ENCODE measurements at regions not wholly inside any gene's neighbourhood (a gene's known extent, or its start where the extent isn't known, plus 50 kb on each side); places are given as distances from the start of the nearest gene placed in this dataset.

DNA sequence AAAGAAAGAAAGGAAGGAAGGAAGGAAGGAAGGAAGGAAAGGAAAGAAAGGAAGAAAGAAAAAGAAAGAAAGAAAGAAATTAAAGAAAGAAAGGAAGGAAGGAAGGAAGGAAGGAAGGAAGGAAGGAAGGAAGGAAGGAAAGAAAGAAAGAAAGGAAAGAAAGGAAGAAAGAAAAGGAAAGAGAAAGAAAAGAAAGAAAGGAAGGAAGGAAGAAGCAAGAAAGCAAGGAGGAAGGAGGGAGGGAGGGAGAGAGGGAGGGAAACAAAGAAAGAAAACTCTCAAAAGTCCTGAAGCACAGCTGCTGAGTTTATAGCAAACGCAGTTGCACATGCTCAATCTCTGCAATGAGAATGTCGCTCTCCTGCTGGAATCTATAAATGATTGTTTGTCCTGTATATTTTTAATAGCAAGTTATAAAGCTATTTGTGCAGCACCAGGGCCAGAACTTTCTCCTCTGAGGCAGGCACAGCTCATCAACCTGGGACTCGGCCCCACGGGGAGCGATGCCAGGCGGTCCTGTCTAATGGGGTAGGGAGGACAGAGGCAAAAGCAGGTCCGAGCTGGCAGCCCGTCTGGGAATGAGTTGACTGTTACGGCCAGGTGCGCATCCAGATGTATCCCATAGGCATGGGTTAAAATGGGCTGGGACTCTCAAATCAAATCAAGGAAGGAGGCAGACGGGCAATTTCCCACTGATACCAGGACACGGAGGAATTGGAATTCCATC, 118.0 kb upstream of the PFKP start:
- peak overlapping the region; percentile 83 for H3K27ac Mint-ChIP-seq
- intact Hi-C loops (cut with DNase I, micrococcal nuclease), result no loop called here
- ChIA-PET POLR2A (interaction anchor here (1.2 kb wide), 1 partner anchor 52 kb away, joined by 3 read pairs; no protein-coding TSS in a partner anchor), CTCF (interaction anchor here (0.9 to 1.3 kb wide), 2 partner anchors 19 to 23 kb away, joined by 3 to 4 read pairs; no protein-coding TSS in a partner anchor)
- peaks cover 42% of the 10 kb centered on the region for H3K4me1 Mint-ChIP-seq
- no peak overlapping the region for H3K4me3 Mint-ChIP-seq
- DNase-seq (no peak), ATAC-seq (no peak)
- peaks cover 3% of the 10 kb centered on the region for H3K9me3 Mint-ChIP-seq (ENCODE audit: low read depth)
- peaks cover 32% of the 10 kb centered on the region for H3K27me3 Mint-ChIP-seq
- no peaks in the 10 kb centered on the region for H3K36me3 Mint-ChIP-seq (ENCODE audit: low read depth)

DNA sequence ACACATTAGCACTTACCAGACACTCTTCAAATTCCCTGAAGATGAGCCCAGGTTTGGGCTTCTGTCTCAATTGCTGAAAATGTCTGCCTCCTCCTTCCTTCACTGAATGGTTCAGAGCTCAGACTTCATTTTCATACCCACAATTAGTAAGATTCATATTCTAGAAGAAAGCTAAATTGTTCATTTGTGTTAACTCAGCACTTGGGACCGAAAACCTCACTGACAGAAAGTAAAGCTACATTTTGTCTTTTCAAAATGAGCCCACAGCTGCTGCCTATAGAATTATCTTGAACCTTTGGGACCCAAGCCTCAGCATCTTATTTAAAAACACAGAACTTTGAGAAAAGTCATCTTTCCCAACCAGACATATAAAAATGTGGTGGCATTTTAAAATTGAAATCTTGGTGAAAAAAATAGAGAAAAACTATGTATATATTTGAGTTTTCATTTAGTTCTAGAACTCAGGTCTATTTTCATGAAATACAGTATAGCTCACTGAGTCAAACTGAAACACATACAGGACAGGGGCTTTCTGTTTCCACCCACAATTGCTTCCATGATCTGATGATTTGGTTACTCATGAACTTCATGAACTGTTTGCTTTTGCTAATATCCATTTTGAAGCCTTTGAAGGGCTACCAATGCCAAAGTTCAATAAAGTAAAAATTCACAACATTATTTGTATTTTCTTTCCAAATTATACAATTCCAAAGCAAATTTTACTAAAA, 119.1 kb upstream of the PFKP start:
- intact Hi-C loops (cut with DNase I, micrococcal nuclease), result loop anchor here in 1 of 2 experiments (1.0 kb wide), 2 partner anchors 51 to 147 kb away; no protein-coding TSS in a partner anchor
- POLR2A ChIA-PET, result interaction anchor here (0.6 kb wide), 1 partner anchor 147 kb away, joined by 4 read pairs; no protein-coding TSS in a partner anchor
- H3K27ac Mint-ChIP-seq, result peak overlapping the region; percentile 61
- ATAC-seq, result peak; percentile 46
- no peaks in the 10 kb centered on the region for H3K9me3 Mint-ChIP-seq (ENCODE audit: low read depth)
- peak; percentile 44 for DNase-seq
- no peak overlapping the region for H3K4me3 Mint-ChIP-seq
- H3K27me3 Mint-ChIP-seq, result peaks cover 28% of the 10 kb centered on the region
- H3K36me3 Mint-ChIP-seq (ENCODE audit: low read depth), result no peaks in the 10 kb centered on the region
- CTCF ChIA-PET, result interaction anchor here (1.0 to 1.3 kb wide), 3 partner anchors 20 to 110 kb away, joined by 4 read pairs; no protein-coding TSS in a partner anchor
- peaks cover 42% of the 10 kb centered on the region for H3K4me1 Mint-ChIP-seq

DNA sequence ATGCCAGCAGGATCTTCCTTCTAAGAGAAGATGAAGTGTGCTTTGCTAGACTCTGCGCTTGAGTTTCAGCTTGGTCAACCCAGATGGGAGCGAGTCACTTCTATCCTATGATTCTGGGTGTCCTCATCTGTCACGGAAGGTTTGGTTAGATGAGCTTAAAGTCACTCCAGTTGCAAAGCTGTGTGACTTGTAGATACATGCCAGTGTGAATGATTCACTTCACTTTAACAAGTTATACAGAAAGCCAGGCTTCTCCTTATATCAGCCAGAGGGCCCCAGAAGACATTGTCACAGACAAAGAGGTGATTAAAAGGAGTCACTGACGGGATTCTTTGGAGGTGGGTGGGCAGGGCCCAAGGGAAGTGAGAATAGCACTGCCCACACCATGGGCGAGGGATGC, 122.6 kb upstream of the PFKP start:
- intact Hi-C loops (cut with DNase I, micrococcal nuclease), result no loop called here
- ChIA-PET POLR2A (no interaction called here), CTCF (no interaction called here)
- Mint-ChIP-seq H3K9me3 (ENCODE audit: low read depth) (no peaks in the 10 kb centered on the region), H3K4me1 (peaks cover 25% of the 10 kb centered on the region), H3K27ac (no peak overlapping the region), H3K27me3 (peaks cover 32% of the 10 kb centered on the region), H3K4me3 (no peak overlapping the region), H3K36me3 (ENCODE audit: low read depth) (no peaks in the 10 kb centered on the region)
- DNase-seq (no peak), ATAC-seq (no peak)

DNA sequence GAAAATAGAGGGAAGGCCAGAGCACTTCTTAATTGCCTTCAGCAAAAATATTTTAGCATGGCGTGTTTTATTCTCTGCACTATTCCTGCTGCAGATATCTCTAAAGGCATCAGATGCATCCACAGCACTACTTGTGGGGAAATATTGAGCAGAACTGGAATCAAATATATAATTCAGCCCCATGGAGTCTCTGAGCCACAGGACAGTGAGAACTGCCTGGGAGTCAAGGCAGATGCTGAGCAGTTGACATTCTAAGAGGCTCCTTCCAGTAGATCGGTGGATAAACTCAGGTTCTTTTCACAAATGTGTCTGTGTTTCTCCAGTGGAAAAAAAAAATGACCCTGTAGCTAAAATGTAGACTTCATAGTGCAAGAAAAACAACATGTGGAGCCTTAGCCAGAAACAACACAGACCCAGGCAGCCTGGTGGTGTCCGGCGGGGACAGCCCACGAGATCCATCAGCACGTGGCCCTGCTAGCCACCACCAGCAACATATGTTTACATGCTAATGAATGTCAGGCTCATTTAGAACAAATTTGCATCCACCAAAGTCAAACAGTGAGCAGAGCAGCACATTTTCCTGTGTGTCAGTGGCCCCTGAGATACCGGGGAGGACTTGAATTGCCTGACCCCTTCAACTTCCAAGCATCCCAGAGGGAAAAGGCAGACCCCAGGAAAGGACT, 123.3 kb upstream of the PFKP start:
- Mint-ChIP-seq H3K27ac (no peak overlapping the region), H3K4me1 (peaks cover 21% of the 10 kb centered on the region), H3K27me3 (peaks cover 37% of the 10 kb centered on the region), H3K36me3 (ENCODE audit: low read depth) (no peaks in the 10 kb centered on the region), H3K4me3 (no peak overlapping the region), H3K9me3 (ENCODE audit: low read depth) (no peaks in the 10 kb centered on the region)
- ChIA-PET CTCF (no interaction called here), POLR2A (no interaction called here)
- DNase-seq (no peak), ATAC-seq (no peak)
- intact Hi-C loops (cut with DNase I, micrococcal nuclease), result no loop called here

DNA sequence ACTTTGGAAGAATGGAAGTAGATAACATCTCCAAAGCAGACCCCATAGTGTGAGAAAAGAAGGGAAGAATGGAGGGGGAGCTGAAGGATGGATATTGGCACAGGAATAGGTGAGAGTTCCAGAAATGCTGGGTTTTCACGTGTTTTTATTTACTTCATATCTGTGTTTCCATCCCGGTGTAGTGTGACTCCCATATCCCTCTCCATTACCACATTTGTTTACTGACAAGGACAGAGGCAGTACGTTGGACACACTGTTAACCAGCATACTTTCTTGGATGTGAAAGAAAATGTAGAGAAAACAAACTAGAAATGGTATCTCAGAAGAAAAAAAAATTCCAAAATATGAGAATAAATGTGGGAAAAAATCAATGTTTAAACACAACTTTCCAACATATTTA, 124.4 kb upstream of the PFKP start:
- H3K4me3 Mint-ChIP-seq, result no peak overlapping the region
- ChIA-PET CTCF (no interaction called here), POLR2A (no interaction called here)
- H3K9me3 Mint-ChIP-seq (ENCODE audit: low read depth), result no peaks in the 10 kb centered on the region
- DNase-seq (no peak), ATAC-seq (no peak)
- H3K27me3 Mint-ChIP-seq, result peaks cover 44% of the 10 kb centered on the region
- H3K27ac Mint-ChIP-seq, result no peak overlapping the region
- H3K36me3 Mint-ChIP-seq (ENCODE audit: low read depth), result no peaks in the 10 kb centered on the region
- peaks cover 11% of the 10 kb centered on the region for H3K4me1 Mint-ChIP-seq
- intact Hi-C loops (cut with DNase I, micrococcal nuclease), result no loop called here

DNA sequence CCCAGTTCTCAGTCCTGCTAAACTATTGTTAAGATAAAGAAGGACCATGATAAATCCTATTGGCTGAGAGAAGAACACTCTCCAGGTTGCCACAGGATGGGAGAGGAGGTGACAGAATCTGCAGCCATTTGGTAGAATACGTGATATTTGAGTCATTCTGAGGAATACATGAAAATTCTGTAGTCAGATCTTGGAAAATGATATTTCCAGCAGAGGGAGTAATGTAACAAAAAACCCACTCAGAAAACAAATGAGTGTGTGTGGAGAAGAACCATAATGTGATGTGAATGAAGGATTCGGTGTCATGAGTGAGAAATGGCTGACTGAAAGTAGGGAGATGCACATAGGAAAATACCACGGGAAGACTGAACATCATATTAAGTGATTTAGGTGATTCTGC, 128.5 kb upstream of the PFKP start:
- H3K27ac Mint-ChIP-seq, result no peak overlapping the region
- intact Hi-C loops (cut with DNase I, micrococcal nuclease), result loop anchor here in 1 of 2 experiments (2.0 kb wide), 1 partner anchor 40 kb away; no protein-coding TSS in a partner anchor
- H3K4me1 Mint-ChIP-seq, result no peaks in the 10 kb centered on the region
- DNase-seq, result no peak
- H3K9me3 Mint-ChIP-seq (ENCODE audit: low read depth), result no peaks in the 10 kb centered on the region
- H3K36me3 Mint-ChIP-seq (ENCODE audit: low read depth), result no peaks in the 10 kb centered on the region
- ChIA-PET CTCF (no interaction called here), POLR2A (no interaction called here)
- ATAC-seq, result no peak
- peaks cover 37% of the 10 kb centered on the region for H3K27me3 Mint-ChIP-seq
- H3K4me3 Mint-ChIP-seq, result no peak overlapping the region

DNA sequence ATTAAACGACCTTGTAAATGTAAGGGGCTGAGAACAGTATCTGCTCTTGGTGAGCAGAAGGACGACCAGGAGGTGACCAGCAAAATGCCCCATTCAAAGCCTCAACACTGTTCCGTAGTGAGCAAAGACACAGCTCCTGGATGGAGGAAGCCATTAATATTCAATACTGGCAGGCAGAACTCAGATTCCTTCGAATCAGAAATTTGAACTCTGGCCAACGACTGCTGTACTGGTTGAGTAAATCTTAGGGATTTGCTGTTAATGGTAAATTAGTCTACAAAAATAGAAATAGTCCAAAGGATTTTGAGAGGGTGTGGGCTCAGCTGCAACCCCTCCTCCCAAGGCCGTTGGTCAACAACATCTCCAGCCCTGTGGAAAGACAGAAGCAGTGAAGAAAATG, 130.5 kb upstream of the PFKP start:
- ChIA-PET POLR2A (no interaction called here), CTCF (interaction anchor here (0.7 to 1.6 kb wide), 3 partner anchors 39 to 108 kb away, joined by 3 to 6 read pairs (median 3); no protein-coding TSS in a partner anchor)
- Mint-ChIP-seq H3K9me3 (ENCODE audit: low read depth) (no peaks in the 10 kb centered on the region), H3K36me3 (ENCODE audit: low read depth) (no peaks in the 10 kb centered on the region), H3K4me1 (no peaks in the 10 kb centered on the region), H3K4me3 (no peak overlapping the region), H3K27ac (no peak overlapping the region), H3K27me3 (peaks cover 35% of the 10 kb centered on the region)
- DNase-seq (no peak), ATAC-seq (no peak)
- intact Hi-C loops (cut with DNase I, micrococcal nuclease), result no loop called here

DNA sequence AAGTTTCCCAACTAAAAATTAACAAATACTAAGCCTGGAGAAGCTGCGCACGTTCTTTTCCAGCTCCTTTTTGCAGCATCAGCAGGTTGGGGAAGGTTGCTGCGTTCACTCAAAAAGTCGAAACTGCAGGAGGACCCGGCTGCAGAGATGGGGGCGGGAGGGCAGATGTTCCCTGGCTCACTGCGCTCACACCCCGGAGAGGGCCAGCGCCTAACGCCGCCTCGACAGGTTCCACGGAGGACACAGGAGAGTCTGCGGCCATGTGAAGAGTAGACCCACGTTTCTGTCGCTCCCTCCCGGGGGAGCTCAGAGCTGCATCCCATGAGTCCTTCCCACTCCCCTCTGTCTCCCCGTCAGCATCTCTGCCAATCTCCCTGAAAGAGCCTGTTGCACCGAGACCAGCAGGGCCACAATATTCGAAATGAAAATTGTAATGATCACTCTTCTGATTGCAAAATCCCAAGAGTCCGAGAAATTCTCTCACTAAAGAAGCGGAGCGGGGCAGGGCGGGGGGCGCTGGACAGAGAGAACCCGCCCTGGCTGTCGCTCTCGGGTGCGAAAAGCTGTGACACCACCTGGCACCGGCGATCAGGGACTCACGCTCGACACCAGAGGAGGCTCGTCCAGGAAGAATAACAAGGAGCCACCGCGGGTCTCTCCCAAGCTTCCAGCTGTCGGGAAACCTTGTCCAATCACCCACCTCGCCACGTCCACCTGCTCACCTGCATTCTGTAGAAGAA, 131.5 kb upstream of the PFKP start:
- no peak overlapping the region for H3K27ac Mint-ChIP-seq
- CTCF ChIA-PET, result interaction anchor here (0.6 to 1.1 kb wide), 2 partner anchors 42 to 109 kb away, joined by 3 to 4 read pairs; no protein-coding TSS in a partner anchor
- intact Hi-C loops (cut with DNase I, micrococcal nuclease), result loop anchor here in 1 of 2 experiments (2.0 kb wide), 1 partner anchor 21 kb away; no protein-coding TSS in a partner anchor
- DNase-seq, result no peak
- H3K27me3 Mint-ChIP-seq, result peaks cover 27% of the 10 kb centered on the region
- no peaks in the 10 kb centered on the region for H3K4me1 Mint-ChIP-seq
- ATAC-seq, result no peak
- no peak overlapping the region for H3K4me3 Mint-ChIP-seq
- POLR2A ChIA-PET, result no interaction called here
- no peaks in the 10 kb centered on the region for H3K36me3 Mint-ChIP-seq (ENCODE audit: low read depth)
- no peaks in the 10 kb centered on the region for H3K9me3 Mint-ChIP-seq (ENCODE audit: low read depth)

DNA sequence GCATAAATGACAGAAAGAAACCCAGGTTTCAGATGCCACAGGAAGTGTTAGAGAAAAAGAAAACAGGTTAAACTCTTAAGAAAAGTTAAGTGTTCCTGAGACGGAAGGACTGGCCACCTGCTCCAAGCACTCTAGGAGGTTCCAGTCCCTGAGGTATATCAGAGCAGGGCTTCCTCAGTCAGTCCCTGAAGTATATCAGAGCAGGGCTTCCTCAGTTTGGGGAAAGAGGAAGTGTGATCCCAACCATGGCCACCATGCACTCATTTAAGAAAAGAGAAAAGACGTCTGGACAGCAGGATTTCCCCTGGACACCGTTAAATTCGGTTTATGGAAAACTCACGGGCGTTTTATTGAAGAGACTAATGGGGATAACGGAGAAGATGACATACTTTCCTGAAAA, 133.4 kb upstream of the PFKP start:
- no peak for ATAC-seq
- peaks cover 20% of the 10 kb centered on the region for H3K27me3 Mint-ChIP-seq
- H3K36me3 Mint-ChIP-seq (ENCODE audit: low read depth), result no peaks in the 10 kb centered on the region
- H3K4me3 Mint-ChIP-seq, result no peak overlapping the region
- no peak overlapping the region for H3K27ac Mint-ChIP-seq
- H3K9me3 Mint-ChIP-seq (ENCODE audit: low read depth), result no peaks in the 10 kb centered on the region
- no peak for DNase-seq
- intact Hi-C loops (cut with DNase I, micrococcal nuclease), result loop anchor here in 1 of 2 experiments (2.0 kb wide), 1 partner anchor 19 kb away; no protein-coding TSS in a partner anchor
- H3K4me1 Mint-ChIP-seq, result no peaks in the 10 kb centered on the region
- CTCF ChIA-PET, result no interaction called here
- POLR2A ChIA-PET, result no interaction called here

DNA sequence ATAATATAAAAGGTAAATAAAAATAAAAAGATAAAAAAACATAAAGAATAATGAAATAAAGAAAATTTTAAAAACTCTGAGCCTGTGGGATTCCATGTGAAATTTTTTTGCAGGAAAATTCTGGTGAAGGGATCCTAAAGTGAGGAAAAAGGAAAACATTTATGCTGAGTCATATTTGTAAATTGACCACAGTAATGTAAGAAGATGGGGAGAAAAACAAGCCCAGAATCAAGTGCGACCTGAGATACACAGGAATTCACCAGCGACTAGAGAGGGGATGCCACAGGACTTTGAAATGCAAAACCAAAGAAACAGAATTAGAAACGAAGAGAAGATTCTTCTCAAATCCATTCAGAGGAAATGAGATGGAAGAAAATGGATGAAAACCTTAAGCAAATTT, 133.8 kb upstream of the PFKP start:
- Mint-ChIP-seq H3K4me1 (no peaks in the 10 kb centered on the region), H3K27ac (no peak overlapping the region), H3K36me3 (ENCODE audit: low read depth) (no peaks in the 10 kb centered on the region), H3K9me3 (ENCODE audit: low read depth) (no peaks in the 10 kb centered on the region), H3K27me3 (peaks cover 17% of the 10 kb centered on the region), H3K4me3 (no peak overlapping the region)
- POLR2A ChIA-PET, result no interaction called here
- intact Hi-C loops (cut with DNase I, micrococcal nuclease), result no loop called here
- CTCF ChIA-PET, result no interaction called here
- no peak for ATAC-seq
- DNase-seq, result no peak

DNA sequence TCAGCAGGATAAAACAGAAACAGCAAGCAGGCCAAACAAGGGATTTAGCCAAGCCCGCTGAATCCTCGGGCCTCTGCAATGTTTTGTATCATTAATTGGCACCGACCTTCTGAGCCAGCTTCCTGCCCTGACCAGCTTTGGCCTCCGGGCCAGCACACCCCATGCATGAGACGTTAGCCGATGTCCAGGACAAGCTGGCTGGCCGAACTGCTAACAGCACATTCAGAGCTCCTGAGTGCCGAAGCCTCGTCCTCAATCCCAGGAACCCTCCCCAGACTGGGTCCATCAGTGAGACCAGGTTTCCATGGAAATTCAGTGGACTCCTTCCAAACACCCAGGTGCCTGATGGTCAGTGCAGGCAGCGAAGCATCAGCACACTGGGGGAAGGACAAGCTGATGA, 134.3 kb upstream of the PFKP start:
- no peak overlapping the region for H3K27ac Mint-ChIP-seq
- POLR2A ChIA-PET, result no interaction called here
- H3K27me3 Mint-ChIP-seq, result peaks cover 20% of the 10 kb centered on the region
- CTCF ChIA-PET, result no interaction called here
- no peak overlapping the region for H3K4me3 Mint-ChIP-seq
- H3K9me3 Mint-ChIP-seq (ENCODE audit: low read depth), result no peaks in the 10 kb centered on the region
- H3K36me3 Mint-ChIP-seq (ENCODE audit: low read depth), result no peaks in the 10 kb centered on the region
- ATAC-seq (no peak), DNase-seq (no peak)
- peaks cover 3% of the 10 kb centered on the region for H3K4me1 Mint-ChIP-seq
- intact Hi-C loops (cut with DNase I, micrococcal nuclease), result no loop called here
